ENCODE measurements at regions not wholly inside any gene's neighbourhood (a gene's known extent, or its start where the extent isn't known, plus 50 kb on each side); places are given as distances from the start of the nearest gene placed in this dataset.

DNA sequence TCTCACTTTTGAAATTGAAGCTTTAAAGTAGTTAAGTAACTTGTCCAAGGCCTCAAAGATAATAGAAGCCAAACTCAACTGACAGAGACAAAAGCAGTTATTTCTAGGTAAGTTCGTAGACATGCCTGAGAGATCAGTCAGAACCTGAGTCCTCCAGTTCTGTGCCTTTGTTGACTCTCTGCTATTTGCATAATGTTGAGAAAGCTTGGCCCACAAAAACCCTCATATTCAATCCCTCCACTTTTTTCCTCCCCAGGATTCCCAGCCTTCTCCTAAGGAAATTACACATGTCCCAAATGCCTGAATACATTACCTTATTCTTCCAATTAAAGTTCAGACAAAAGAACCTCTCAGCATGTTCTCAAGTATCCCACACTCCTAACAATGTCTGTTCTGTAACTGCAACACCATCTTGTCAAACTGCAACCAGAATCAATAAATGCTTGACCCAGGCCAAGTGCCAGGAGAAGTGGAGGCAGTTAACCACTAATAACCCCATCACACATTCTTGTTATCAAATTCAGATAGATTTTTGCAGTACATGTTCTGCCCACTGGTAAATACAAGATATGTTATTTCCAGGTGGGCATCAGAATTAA, 217.8 kb downstream of the LRRC3B start:
- TF ChIP-seq, protein P1, sequence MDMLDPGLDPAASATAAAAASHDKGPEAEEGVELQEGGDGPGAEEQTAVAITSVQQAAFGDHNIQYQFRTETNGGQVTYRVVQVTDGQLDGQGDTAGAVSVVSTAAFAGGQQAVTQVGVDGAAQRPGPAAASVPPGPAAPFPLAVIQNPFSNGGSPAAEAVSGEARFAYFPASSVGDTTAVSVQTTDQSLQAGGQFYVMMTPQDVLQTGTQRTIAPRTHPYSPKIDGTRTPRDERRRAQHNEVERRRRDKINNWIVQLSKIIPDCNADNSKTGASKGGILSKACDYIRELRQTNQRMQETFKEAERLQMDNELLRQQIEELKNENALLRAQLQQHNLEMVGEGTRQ (IDR thresholded peaks at IDR 0.05; ENCODE audit: borderline replicate concordance, low read depth, low read length) = no peak
- TF ChIP-seq, protein P2, sequence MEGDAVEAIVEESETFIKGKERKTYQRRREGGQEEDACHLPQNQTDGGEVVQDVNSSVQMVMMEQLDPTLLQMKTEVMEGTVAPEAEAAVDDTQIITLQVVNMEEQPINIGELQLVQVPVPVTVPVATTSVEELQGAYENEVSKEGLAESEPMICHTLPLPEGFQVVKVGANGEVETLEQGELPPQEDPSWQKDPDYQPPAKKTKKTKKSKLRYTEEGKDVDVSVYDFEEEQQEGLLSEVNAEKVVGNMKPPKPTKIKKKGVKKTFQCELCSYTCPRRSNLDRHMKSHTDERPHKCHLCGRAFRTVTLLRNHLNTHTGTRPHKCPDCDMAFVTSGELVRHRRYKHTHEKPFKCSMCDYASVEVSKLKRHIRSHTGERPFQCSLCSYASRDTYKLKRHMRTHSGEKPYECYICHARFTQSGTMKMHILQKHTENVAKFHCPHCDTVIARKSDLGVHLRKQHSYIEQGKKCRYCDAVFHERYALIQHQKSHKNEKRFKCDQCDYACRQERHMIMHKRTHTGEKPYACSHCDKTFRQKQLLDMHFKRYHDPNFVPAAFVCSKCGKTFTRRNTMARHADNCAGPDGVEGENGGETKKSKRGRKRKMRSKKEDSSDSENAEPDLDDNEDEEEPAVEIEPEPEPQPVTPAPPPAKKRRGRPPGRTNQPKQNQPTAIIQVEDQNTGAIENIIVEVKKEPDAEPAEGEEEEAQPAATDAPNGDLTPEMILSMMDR (IDR thresholded peaks at IDR 0.05) = no peak
- TF ChIP-seq RCOR1 (IDR thresholded peaks at IDR 0.05; ENCODE audit: low read length) = no peak
- TF ChIP-seq NFIC (IDR thresholded peaks at IDR 0.05; ENCODE audit: borderline replicate concordance) = no peak

Data from SK-N-SH (cell line).